Brain pericyte (primary cell): ENCODE measurements at regions not wholly inside any gene's neighbourhood (a gene's known extent, or its start where the extent isn't known, plus 50 kb on each side); places are given as distances from the start of the nearest gene placed in this dataset.
"Not testable (repeated sequence)": the region's sequence is repeated elsewhere in the genome, so short reads cannot be mapped to it uniquely, and the experiment has no call there.

ENCODE experiments used
- DNase-seq: peaks from one replicate; pipeline ENCODE4 v3.0.0-alpha.2; 2012; ENCODE audit warnings: low read depth, low spot score

- no peak for DNase-seq
Observed at GRCh38 chr2:122300758-122301157, 545.3 kb downstream of the TSN start.

GRCh38 chr2:122307763-122308162, 552.3 kb downstream of the TSN start:
- DNase-seq: no peak

GRCh38 chr2:122315306-122315705, 559.9 kb downstream of the TSN start:
- DNase-seq: no peak

- DNase-seq: no peak
Observed at GRCh38 chr2:122319539-122320132, 564.2 kb downstream of the TSN start.

- DNase-seq: no peak
Observed at GRCh38 chr2:122322815-122323214, 567.4 kb downstream of the TSN start.

- no peak for DNase-seq
Observed at GRCh38 chr2:122323927-122324326, 568.5 kb downstream of the TSN start.

- no peak for DNase-seq
Observed at GRCh38 chr2:122326471-122326870, 571.0 kb downstream of the TSN start.

GRCh38 chr2:122328816-122329215, 573.4 kb downstream of the TSN start:
- no peak for DNase-seq

GRCh38 chr2:122329278-122329677, 573.8 kb downstream of the TSN start:
- DNase-seq: no peak

- DNase-seq: no peak
Observed at GRCh38 chr2:122333932-122334331, 578.5 kb downstream of the TSN start.

GRCh38 chr2:122338000-122338399, 582.5 kb downstream of the TSN start:
- DNase-seq: no peak

GRCh38 chr2:122340246-122340645, 584.8 kb downstream of the TSN start:
- no peak for DNase-seq

- DNase-seq: no peak
Observed at GRCh38 chr2:122341007-122341406, 585.6 kb downstream of the TSN start.

GRCh38 chr2:122352151-122352550, 596.7 kb downstream of the TSN start:
- DNase-seq: not testable (repeated sequence)

- no peak for DNase-seq
Observed at GRCh38 chr2:122357998-122358397, 602.5 kb downstream of the TSN start.

GRCh38 chr2:122358729-122359128, 603.3 kb downstream of the TSN start:
- no peak for DNase-seq

- DNase-seq: no peak
Observed at GRCh38 chr2:122363885-122364284, 608.4 kb downstream of the TSN start.

- DNase-seq: no peak
Observed at GRCh38 chr2:122366427-122366826, 611.0 kb downstream of the TSN start.

GRCh38 chr2:122366969-122367645, 611.7 kb downstream of the TSN start:
- no peak for DNase-seq

GRCh38 chr2:122367646-122368010, 612.2 kb downstream of the TSN start:
- DNase-seq: no peak

GRCh38 chr2:122368576-122369243, 613.3 kb downstream of the TSN start:
- no peak for DNase-seq

GRCh38 chr2:122378521-122378920, 623.1 kb downstream of the TSN start:
- no peak for DNase-seq

- DNase-seq: no peak
Observed at GRCh38 chr2:122384768-122385333, 629.4 kb downstream of the TSN start.
